ENCODE measurements at regions not wholly inside any gene's neighbourhood (a gene's known extent, or its start where the extent isn't known, plus 50 kb on each side); places are given as distances from the start of the nearest gene placed in this dataset.
"Not testable (repeated sequence)": the region's sequence is repeated elsewhere in the genome, so short reads cannot be mapped to it uniquely, and the experiment has no call there.

GRCh38 chr13:50616101-50616500 is 227.4 kb downstream of the DLEU7 start:
- Histone ChIP-seq H3K27me3 (no peaks in the 10 kb centered on the region), H3K27ac (no peak overlapping the region), H3K36me3 (no peaks in the 10 kb centered on the region), H3K9me3 (no peaks in the 10 kb centered on the region), H3K4me1 (ENCODE audit: insufficient read depth) (no peaks in the 10 kb centered on the region), H3K4me3 (no peak overlapping the region)
- intact Hi-C loops (cut with DNase I), result no loop called here
- WGBS, 3 donors, result 81 to 85% (median 83%) methylated on average over 2 of the region's 2 CpGs
- DNase-seq, result no peak
- TF ChIP-seq EP300 (IDR thresholded peaks at IDR 0.05), result no peak

- Histone ChIP-seq H3K27ac (no peak overlapping the region), H3K9me3 (no peaks in the 10 kb centered on the region), H3K4me3 (no peak overlapping the region), H3K27me3 (no peaks in the 10 kb centered on the region), H3K36me3 (no peaks in the 10 kb centered on the region), H3K4me1 (ENCODE audit: insufficient read depth) (no peaks in the 10 kb centered on the region)
- no peak for DNase-seq
- intact Hi-C loops (cut with DNase I), result no loop called here
- TF ChIP-seq CTCF (IDR thresholded peaks at IDR 0.05) (no peak), EP300 (IDR thresholded peaks at IDR 0.05) (no peak), POLR2A (IDR thresholded peaks at IDR 0.05) (no peak)
- WGBS, 3 donors, result 77 to 82% (median 82%) methylated on average over 3 of the region's 3 CpGs
Observed at GRCh38 chr13:50617134-50617721, 226.3 kb downstream of the DLEU7 start.

GRCh38 chr13:50618206-50618605 is 225.3 kb downstream of the DLEU7 start:
- Histone ChIP-seq H3K4me3 (no peak overlapping the region), H3K9me3 (no peaks in the 10 kb centered on the region), H3K36me3 (no peaks in the 10 kb centered on the region), H3K4me1 (ENCODE audit: insufficient read depth) (no peaks in the 10 kb centered on the region), H3K27me3 (no peaks in the 10 kb centered on the region), H3K27ac (no peak overlapping the region)
- WGBS, 3 donors, result 87 to 93% (median 90%) methylated on average over 3 of the region's 3 CpGs
- intact Hi-C loops (cut with DNase I), result no loop called here
- TF ChIP-seq EP300 (IDR thresholded peaks at IDR 0.05), result no peak
- no peak for TF ChIP-seq POLR2A (IDR thresholded peaks at IDR 0.05)
- TF ChIP-seq CTCF (IDR thresholded peaks at IDR 0.05), result no peak
- DNase-seq, result no peak

- TF ChIP-seq POLR2A (IDR thresholded peaks at IDR 0.05) (no peak), CTCF (IDR thresholded peaks at IDR 0.05) (no peak), EP300 (IDR thresholded peaks at IDR 0.05) (no peak)
- no peaks in the 10 kb centered on the region for H3K9me3 ChIP-seq
- H3K27ac ChIP-seq, result no peak overlapping the region
- H3K4me1 ChIP-seq (ENCODE audit: insufficient read depth), result no peaks in the 10 kb centered on the region
- no peak overlapping the region for H3K4me3 ChIP-seq
- WGBS, 3 donors, result 87 to 90% (median 89%) methylated on average over 3 of the region's 3 CpGs
- no peaks in the 10 kb centered on the region for H3K36me3 ChIP-seq
- DNase-seq, result no peak
- intact Hi-C loops (cut with DNase I), result no loop called here
- no peaks in the 10 kb centered on the region for H3K27me3 ChIP-seq
Observed at GRCh38 chr13:50626101-50626547, 217.4 kb downstream of the DLEU7 start.

- no peaks in the 10 kb centered on the region for H3K9me3 ChIP-seq
- no peak for TF ChIP-seq EP300 (IDR thresholded peaks at IDR 0.05)
- TF ChIP-seq POLR2A (IDR thresholded peaks at IDR 0.05), result no peak
- no peak for TF ChIP-seq CTCF (IDR thresholded peaks at IDR 0.05)
- 67 to 72% (median 70%) methylated on average over 1 of the region's 1 CpG for WGBS, 3 donors
- no peak overlapping the region for H3K27ac ChIP-seq
- H3K4me1 ChIP-seq (ENCODE audit: insufficient read depth), result no peaks in the 10 kb centered on the region
- intact Hi-C loops (cut with DNase I), result no loop called here
- H3K36me3 ChIP-seq, result no peaks in the 10 kb centered on the region
- H3K27me3 ChIP-seq, result no peaks in the 10 kb centered on the region
- no peak overlapping the region for H3K4me3 ChIP-seq
- DNase-seq, result no peak
Observed at GRCh38 chr13:50627111-50627510, 216.4 kb downstream of the DLEU7 start.

GRCh38 chr13:50628512-50628911 is 215.0 kb downstream of the DLEU7 start:
- H3K9me3 ChIP-seq; DNase-seq; H3K27me3 ChIP-seq; H3K4me1 ChIP-seq (ENCODE audit: insufficient read depth); H3K4me3 ChIP-seq; H3K27ac ChIP-seq; H3K36me3 ChIP-seq; intact Hi-C loops (cut with DNase I): not testable (repeated sequence)
- 95 to 100% (median 96%) methylated on average over 3 of the region's 3 CpGs for WGBS, 3 donors

All from ovary (tissue), 7 donors.